A673 (cell line): ENCODE measurements at regions not wholly inside any gene's neighbourhood (a gene's known extent, or its start where the extent isn't known, plus 50 kb on each side); places are given as distances from the start of the nearest gene placed in this dataset.

Experiments
- BruUV-seq: library from RNA; stranded (reverse); fragments of 400-500 nt; replicated peaks from 2 replicates; lab custom pipeline; 2021; lab: Mats Ljungman, UMichigan
- CTCF ChIA-PET: fragments of 300-600 bp; sonication (Branson Sonifier 250); formaldehyde crosslinking; loops from one replicate; lab custom pipeline; 2022; ENCODE audit warnings: antibody characterized with exemption; lab: Charles Lee
- POLR2A ChIA-PET: fragments of 300-600 bp; sonication (Branson Sonifier 250); formaldehyde crosslinking; loops from one replicate; lab custom pipeline; 2022; ENCODE audit warnings: antibody characterized with exemption; ENCODE audit not compliant: low non-redundant PET; lab: Charles Lee
- DNase-seq: peaks from one replicate; pipeline ENCODE4 v3.0.0-alpha.2; 2015; ENCODE audit warnings: low spot score
- H3K27ac ChIP-seq: fragments of 200-600 bp; sonication (generic); 2 replicates; pipeline ENCODE4 v1.5.1; 2016; ENCODE audit warnings: mixed run types, low read depth, mild to moderate bottlenecking, mixed read lengths, antibody characterized with exemption, low read length; ENCODE audit not compliant: poor library complexity, severe bottlenecking
- H3K27me3 ChIP-seq: fragments of 200-600 bp; sonication (generic); replicated peaks from 2 replicates; pipeline ENCODE4 v1.6.1; 2017; ENCODE audit warnings: mixed run types, low read depth, mild to moderate bottlenecking, mixed read lengths, antibody characterized with exemption, low read length; ENCODE audit not compliant: insufficient read depth, poor library complexity
- H3K36me3 ChIP-seq: fragments of 200-600 bp; sonication (generic); 2 replicates; pipeline ENCODE4 v1.6.1; 2016; ENCODE audit warnings: mixed run types, mild to moderate bottlenecking, mixed read lengths, antibody characterized with exemption, low read length; ENCODE audit not compliant: insufficient read depth, poor library complexity, severe bottlenecking
- H3K4me1 ChIP-seq: fragments of 200-600 bp; sonication (generic); 2 replicates; pipeline ENCODE4 v1.6.1; 2017; ENCODE audit warnings: mixed run types, mild to moderate bottlenecking, mixed read lengths, antibody characterized with exemption, low read length; ENCODE audit not compliant: insufficient read depth, poor library complexity, severe bottlenecking
- H3K4me3 ChIP-seq: fragments of 200-600 bp; sonication (generic); 2 replicates; pipeline ENCODE4 v1.5.1; 2016; ENCODE audit warnings: low read depth, mixed run types, mild to moderate bottlenecking, mixed read lengths, low read length; ENCODE audit not compliant: poor library complexity, severe bottlenecking
- H3K9me3 ChIP-seq: fragments of 200-600 bp; sonication (generic); 2 replicates; pipeline ENCODE4 v1.6.1; 2016; ENCODE audit warnings: mixed run types, low read depth, mild to moderate bottlenecking, mixed read lengths, antibody characterized with exemption, low read length; ENCODE audit not compliant: poor library complexity, severe bottlenecking
- CTCF ChIP-seq: fragments of 300-800, 200-600 bp; sonication (generic); conservative IDR thresholded peaks from 2 replicates; pipeline ENCODE4 v1.5.1; 2017; ENCODE audit warnings: low read depth, mild to moderate bottlenecking, antibody characterized with exemption, low read length, moderate library complexity, mixed read lengths
- EZH2 ChIP-seq: fragments of 200-600 bp; sonication (generic); IDR thresholded peaks from 2 replicates; pipeline ENCODE4 v1.6.1; 2017; ENCODE audit warnings: borderline replicate concordance, low read depth, mild to moderate bottlenecking, mixed read lengths, antibody characterized with exemption, low read length; ENCODE audit not compliant: poor library complexity, severe bottlenecking
- intact Hi-C: fragments of 100-400 bp; cut with micrococcal nuclease; formaldehyde crosslinking; loops from one replicate; pipeline ENCODE4 v1.10.0; 2022; ENCODE audit not compliant: unreplicated experiment

GRCh38 chr17:69949973-69950695 lies 124.9 kb upstream of the KCNJ16 start:
- H3K27ac ChIP-seq: no peak overlapping the region
- ChIA-PET CTCF (interaction anchor here (0.7 kb wide), 1 partner anchor 652 kb away, joined by 4 read pairs; no protein-coding TSS in a partner anchor), POLR2A (no interaction called here)
- BruUV-seq: no TSS peak
- H3K27me3 ChIP-seq: no peaks in the 10 kb centered on the region
- no peaks in the 10 kb centered on the region for H3K4me1 ChIP-seq
- no peaks in the 10 kb centered on the region for H3K36me3 ChIP-seq
- intact Hi-C loops: no loop called here
- TF ChIP-seq CTCF: no peak
- TF ChIP-seq EZH2: no peak
- no peak for DNase-seq
- H3K9me3 ChIP-seq: no peaks in the 10 kb centered on the region
- H3K4me3 ChIP-seq: no peak overlapping the region

GRCh38 chr17:69950701-69951418 lies 124.2 kb upstream of the KCNJ16 start:
- intact Hi-C loops: no loop called here
- Histone ChIP-seq H3K27me3 (no peaks in the 10 kb centered on the region), H3K36me3 (no peaks in the 10 kb centered on the region), H3K4me3 (no peak overlapping the region), H3K4me1 (no peaks in the 10 kb centered on the region), H3K27ac (no peak overlapping the region), H3K9me3 (no peaks in the 10 kb centered on the region)
- ChIA-PET CTCF (interaction anchor here (0.7 kb wide), 1 partner anchor 652 kb away, joined by 4 read pairs; no protein-coding TSS in a partner anchor), POLR2A (no interaction called here)
- no peak for DNase-seq
- TF ChIP-seq EZH2 (no peak), CTCF (no peak)
- no TSS peak for BruUV-seq

GRCh38 chr17:69954241-69954925 lies 120.6 kb upstream of the KCNJ16 start:
- ChIA-PET POLR2A (no interaction called here), CTCF (no interaction called here)
- no TSS peak for BruUV-seq
- Histone ChIP-seq H3K27ac (no peak overlapping the region), H3K4me1 (no peaks in the 10 kb centered on the region), H3K9me3 (no peaks in the 10 kb centered on the region), H3K36me3 (no peaks in the 10 kb centered on the region), H3K27me3 (no peaks in the 10 kb centered on the region), H3K4me3 (no peak overlapping the region)
- TF ChIP-seq EZH2 (no peak), CTCF (no peak)
- intact Hi-C loops: no loop called here
- no peak for DNase-seq
